HG03342 (cell line): ENCODE measurements at regions not wholly inside any gene's neighbourhood (a gene's known extent, or its start where the extent isn't known, plus 50 kb on each side); places are given as distances from the start of the nearest gene placed in this dataset.
"Not testable (repeated sequence)": the region's sequence is repeated elsewhere in the genome, so short reads cannot be mapped to it uniquely, and the experiment has no call there.

Experiments
- ATAC-seq: cut with Tn5 transposase; IDR thresholded peaks from one replicate; pipeline ENCODE4 v1.9.1; 2021; ENCODE audit warnings: mild to moderate bottlenecking, moderate library complexity; ENCODE audit not compliant: unreplicated experiment

- ATAC-seq: no peak
These were observed 182.5 kb upstream of the AKR1E2 start for GRCh38 chr10:4643471-4643870.

GRCh38 chr10:4639960-4640359, 186.0 kb upstream of the AKR1E2 start:
- ATAC-seq: no peak

- ATAC-seq: no peak
These were observed 187.9 kb upstream of the AKR1E2 start for GRCh38 chr10:4638099-4638498.

GRCh38 chr10:4637657-4638056, 188.3 kb upstream of the AKR1E2 start:
- ATAC-seq: no peak

- no peak for ATAC-seq
These were observed 190.1 kb upstream of the AKR1E2 start for GRCh38 chr10:4635883-4636282.

GRCh38 chr10:4635388-4635787, 190.6 kb upstream of the AKR1E2 start:
- ATAC-seq: no peak

- no peak for ATAC-seq
These were observed 192.2 kb upstream of the AKR1E2 start for GRCh38 chr10:4633776-4634175.

GRCh38 chr10:4633186-4633585, 192.8 kb upstream of the AKR1E2 start:
- no peak for ATAC-seq

- no peak for ATAC-seq
These were observed 193.2 kb upstream of the AKR1E2 start for GRCh38 chr10:4632757-4633156.

- ATAC-seq: no peak
These were observed 199.1 kb upstream of the AKR1E2 start for GRCh38 chr10:4626919-4627318.

- ATAC-seq: no peak
These were observed 202.1 kb upstream of the AKR1E2 start for GRCh38 chr10:4623757-4624420.

GRCh38 chr10:4623200-4623599, 202.8 kb upstream of the AKR1E2 start:
- no peak for ATAC-seq

GRCh38 chr10:4622384-4622783, 203.6 kb upstream of the AKR1E2 start:
- no peak for ATAC-seq

GRCh38 chr10:4617589-4617988, 208.4 kb upstream of the AKR1E2 start:
- no peak for ATAC-seq

- no peak for ATAC-seq
These were observed 211.0 kb upstream of the AKR1E2 start for GRCh38 chr10:4615042-4615441.

- no peak for ATAC-seq
These were observed 216.8 kb upstream of the AKR1E2 start for GRCh38 chr10:4609251-4609650.

- ATAC-seq: no peak
These were observed 218.3 kb upstream of the AKR1E2 start for GRCh38 chr10:4607681-4608080.

GRCh38 chr10:4606856-4607636, 219.0 kb upstream of the AKR1E2 start:
- no peak for ATAC-seq

GRCh38 chr10:4602764-4603491, 223.1 kb upstream of the AKR1E2 start:
- ATAC-seq: no peak

GRCh38 chr10:4599471-4599870, 226.5 kb upstream of the AKR1E2 start:
- no peak for ATAC-seq

GRCh38 chr10:4597898-4598297, 228.1 kb upstream of the AKR1E2 start:
- not testable (repeated sequence) for ATAC-seq

- no peak for ATAC-seq
These were observed 229.1 kb upstream of the AKR1E2 start for GRCh38 chr10:4596951-4597350.
